GM13977 (cell line): ENCODE measurements at regions not wholly inside any gene's neighbourhood (a gene's known extent, or its start where the extent isn't known, plus 50 kb on each side); places are given as distances from the start of the nearest gene placed in this dataset.

ENCODE experiments used
- DNase-seq: peaks from one replicate; pipeline ENCODE4 v3.0.0; 2012; ENCODE audit warnings: low spot score
- CTCF ChIP-seq: IDR thresholded peaks from 2 replicates; pipeline ENCODE4 v1.5.1; 2012; ENCODE audit warnings: mild to moderate bottlenecking, control low read depth; ENCODE audit not compliant: insufficient read depth; ENCODE audit errors: extremely low read depth, missing control alignments
- in situ Hi-C: fragments of 300-500 bp; cut with MboI; formaldehyde crosslinking; loops from one replicate; pipeline ENCODE4 v1.12.0; 2022; ENCODE audit warnings: low sequenced_read_pairs, low pct_unique_long_range_greater_than_20kb, mixed read lengths, inconsistent platforms; ENCODE audit not compliant: unreplicated experiment

GRCh38 chr6:100269189-100269588 is 195.5 kb downstream of the SIM1 start:
- in situ Hi-C loops: no loop called here

DNA sequence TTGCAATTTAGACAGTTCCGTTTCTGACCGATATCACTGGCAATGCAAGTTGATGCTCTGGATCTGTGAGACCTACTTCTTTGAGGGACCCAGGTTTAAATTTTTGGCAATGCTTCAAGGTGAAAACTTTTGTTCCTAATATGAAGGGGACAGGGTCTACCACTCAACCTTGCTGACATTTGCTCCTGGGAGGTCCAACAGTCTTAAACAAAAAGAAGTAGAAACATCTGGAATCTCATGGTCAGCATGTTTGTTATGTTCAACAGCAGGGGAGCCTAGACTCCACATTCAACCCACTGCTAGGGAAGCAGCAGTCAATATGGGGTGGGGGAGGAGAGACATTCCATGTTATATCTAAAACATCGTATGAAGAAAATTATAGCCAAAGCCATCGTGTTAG is 196.4 kb downstream of the SIM1 start:
- TF ChIP-seq CTCF: no peak
- DNase-seq: no peak
- in situ Hi-C loops: no loop called here

More at GRCh38 chr6:100269189-100269588, 195.5 kb downstream of the SIM1 start:
- no peak for DNase-seq
- TF ChIP-seq CTCF: no peak

DNA sequence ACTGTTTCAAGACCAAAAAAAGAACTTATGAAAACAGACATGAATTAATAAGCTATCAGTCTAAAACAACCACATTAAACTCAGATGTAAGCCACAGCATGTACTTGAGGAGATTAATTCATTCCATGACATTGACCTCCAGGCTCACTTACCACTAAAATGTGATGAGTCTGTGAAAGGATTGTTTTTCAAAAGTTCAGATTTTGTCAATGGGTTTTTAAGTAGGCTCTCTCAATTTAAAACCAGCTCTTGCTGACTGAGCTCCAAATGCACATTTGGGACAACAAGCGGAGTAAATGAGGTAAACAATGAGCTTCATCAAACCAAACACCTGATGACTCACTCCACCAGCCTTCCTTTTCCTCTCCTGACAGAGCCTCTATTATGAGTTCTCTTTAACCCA is 197.0 kb downstream of the SIM1 start:
- in situ Hi-C loops: no loop called here
- no peak for TF ChIP-seq CTCF
- no peak for DNase-seq

DNA sequence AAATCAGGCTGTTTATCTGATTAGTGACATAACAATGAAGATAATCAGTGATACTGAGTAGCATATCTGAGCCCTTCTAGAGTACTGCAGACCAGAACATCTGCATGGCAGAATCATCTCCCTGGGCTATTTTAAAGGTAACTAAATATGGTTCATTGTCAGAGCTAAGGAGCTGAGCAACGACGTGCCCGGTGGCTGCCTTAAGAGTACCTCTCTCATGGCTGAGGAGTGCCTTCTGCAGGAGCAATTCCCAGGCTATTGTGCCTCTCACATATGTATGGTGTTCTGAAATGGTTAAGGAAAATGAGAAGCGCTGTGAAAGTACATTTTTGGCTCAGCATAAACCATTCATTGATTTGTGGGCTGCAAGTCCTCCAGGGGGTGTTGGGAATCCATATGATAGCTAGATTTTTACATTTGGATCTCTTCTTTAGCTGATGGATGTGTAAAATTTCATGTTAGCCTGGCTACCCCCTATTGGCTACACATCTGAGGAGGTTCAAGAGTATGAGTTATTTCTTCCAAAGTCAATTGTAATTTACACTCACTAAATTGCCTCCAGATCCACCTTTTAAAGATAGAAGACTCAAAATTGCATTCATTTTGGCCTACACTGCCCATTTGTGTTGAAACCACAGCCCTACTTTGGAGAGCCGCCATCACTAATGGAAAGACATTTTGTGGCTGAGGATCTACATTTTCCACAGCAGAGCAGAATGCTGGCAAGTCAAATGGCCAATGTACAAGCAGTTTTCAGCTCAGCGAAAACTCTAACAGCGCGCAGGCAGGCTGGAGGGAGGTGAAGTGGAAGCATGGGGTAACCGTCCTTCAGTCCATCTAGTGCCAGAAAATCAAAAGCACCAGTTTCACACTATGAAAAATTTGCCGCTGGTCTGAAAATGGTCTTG is 198.0 kb downstream of the SIM1 start:
- in situ Hi-C loops: no loop called here
- DNase-seq: no peak
- TF ChIP-seq CTCF: no peak

- TF ChIP-seq CTCF: no peak
- no peak for DNase-seq
- in situ Hi-C loops: no loop called here
Measured at GRCh38 chr6:100262086-100262485, 202.6 kb downstream of the SIM1 start.

- no peak for TF ChIP-seq CTCF
- in situ Hi-C loops: no loop called here
- DNase-seq: no peak
Measured at GRCh38 chr6:100261486-100261885, 203.2 kb downstream of the SIM1 start.

DNA sequence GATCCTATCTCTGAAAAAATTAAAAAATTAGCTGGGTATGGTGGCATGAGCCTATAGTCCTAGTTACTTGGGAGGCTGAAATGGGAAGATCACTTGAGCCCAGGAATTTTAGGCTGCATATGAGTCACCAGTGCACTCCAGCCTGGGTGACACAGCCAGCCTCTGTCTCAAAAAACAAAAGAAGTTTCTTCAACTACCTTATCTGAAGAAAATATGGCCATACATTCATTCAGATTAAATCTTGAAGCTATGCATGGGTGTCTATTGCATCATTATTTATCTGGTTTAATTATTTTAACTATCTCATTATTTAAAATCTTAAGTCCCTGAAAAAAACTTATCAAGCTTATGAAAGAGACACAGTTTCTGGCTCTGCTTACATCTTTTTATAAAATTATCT is 204.1 kb downstream of the SIM1 start:
- no peak for DNase-seq
- in situ Hi-C loops: no loop called here
- TF ChIP-seq CTCF: no peak
